Neutrophil (primary cell): ENCODE measurements at regions not wholly inside any gene's neighbourhood (a gene's known extent, or its start where the extent isn't known, plus 50 kb on each side); places are given as distances from the start of the nearest gene placed in this dataset.

Source experiments
- H3K27ac ChIP-seq: fragments of 200-600 bp; sonication (generic); 2 replicates; pipeline ENCODE4 v1.5.1; 2016; ENCODE audit warnings: mild to moderate bottlenecking, moderate library complexity
- H3K27me3 ChIP-seq: fragments of 200-600 bp; sonication (generic); 2 replicates; pipeline ENCODE4 v1.6.0; 2016; ENCODE audit warnings: mild to moderate bottlenecking
- H3K36me3 ChIP-seq: fragments of 200-600 bp; sonication (generic); 2 replicates; pipeline ENCODE4 v1.5.1; 2017
- H3K4me1 ChIP-seq, 2 experiments: fragments of 200-600 bp in 1 of 2; sonication (generic) in 1 of 2; 1 replicate in 1 of 2; 2 replicates in 1 of 2; pipeline versions ENCODE4 v1.5.1 to v1.6.1; 2013 to 2016; ENCODE audit warnings: low read depth in 1 of 2, low read length in 1 of 2, mild to moderate bottlenecking in 1 of 2, moderate library complexity in 1 of 2; ENCODE audit not compliant: control insufficient read depth in 1 of 2, insufficient read depth in 1 of 2
- H3K4me3 ChIP-seq, 2 experiments: fragments of 200-600 bp in 1 of 2; sonication (generic) in 1 of 2; 1 replicate in 1 of 2; 2 replicates in 1 of 2; pipeline ENCODE4 v1.5.1; 2013 to 2016; ENCODE audit warnings: low read depth in 1 of 2, low read length in 1 of 2, mild to moderate bottlenecking in 1 of 2, moderate library complexity in 1 of 2
- H3K9me3 ChIP-seq: fragments of 200-600 bp; sonication (generic); 2 replicates; pipeline ENCODE4 v1.5.1; 2016
- CTCF ChIP-seq: fragments of 200-600 bp; sonication (generic); IDR thresholded peaks from 2 replicates; pipeline ENCODE4 v1.5.1; 2016; ENCODE audit warnings: antibody characterized with exemption

DNA sequence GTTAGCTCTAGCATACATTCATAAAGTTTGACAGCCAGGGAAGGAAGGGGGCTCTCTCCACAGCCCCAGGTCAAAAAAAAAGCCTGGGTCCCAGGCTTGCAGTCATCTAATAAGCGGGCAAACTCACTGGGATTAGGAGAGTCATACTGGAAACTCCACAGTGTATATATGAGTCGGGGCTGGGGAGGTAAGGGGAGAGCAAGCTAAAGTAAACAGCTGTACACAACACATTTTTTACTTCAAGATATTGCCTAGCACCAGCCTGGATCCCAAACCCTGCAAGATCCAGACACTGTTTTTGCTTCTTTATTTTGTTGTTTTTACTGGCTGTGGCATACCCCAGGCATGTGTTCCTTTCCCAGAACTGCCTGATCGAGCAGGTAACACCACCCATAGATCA, 291.3 kb upstream of the TANK start:
- no peaks in the 10 kb centered on the region for H3K27me3 ChIP-seq
- no peak for TF ChIP-seq CTCF
- no peaks in the 10 kb centered on the region for H3K4me1 ChIP-seq
- no peaks in the 10 kb centered on the region for H3K9me3 ChIP-seq
- H3K4me3 ChIP-seq = no peak overlapping the region
- no peak overlapping the region for H3K27ac ChIP-seq
- no peaks in the 10 kb centered on the region for H3K36me3 ChIP-seq

- no peaks in the 10 kb centered on the region for H3K4me1 ChIP-seq
These were observed 290.8 kb upstream of the TANK start for GRCh38 chr2:160869411-160869810.

DNA sequence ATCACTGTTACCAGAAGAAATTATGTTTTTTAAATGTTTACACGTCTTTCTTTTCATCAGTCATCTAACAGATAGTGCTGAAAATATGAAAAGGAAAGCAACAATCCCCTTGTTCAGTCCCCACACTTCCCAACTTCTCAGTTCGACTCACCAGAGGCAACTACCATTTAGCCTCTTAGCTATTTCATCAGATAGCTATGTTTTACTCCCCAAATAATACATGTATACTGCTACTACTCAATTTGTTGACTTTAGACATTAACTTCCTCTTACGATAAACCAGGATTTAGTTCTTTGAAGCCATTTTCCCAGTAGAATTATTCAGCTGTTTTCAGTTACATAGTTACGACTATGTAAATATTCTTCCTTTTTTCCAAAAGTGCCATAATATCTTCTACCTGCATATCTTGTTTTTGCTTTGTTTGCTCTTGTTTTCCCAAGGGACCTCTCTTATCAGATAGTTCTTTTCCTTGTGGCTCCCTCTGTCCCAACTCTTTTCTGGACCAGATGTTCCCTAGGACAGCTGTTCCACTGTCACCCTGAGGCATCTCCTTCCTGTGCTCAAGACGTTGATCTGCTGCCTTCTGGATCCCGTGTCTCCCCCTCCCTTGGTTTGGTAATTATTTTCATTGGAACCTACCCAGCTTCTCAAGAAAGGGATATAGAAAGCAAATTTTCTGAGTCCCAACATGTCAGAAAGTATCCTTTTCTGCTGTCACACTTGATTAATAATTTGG, 289.3 kb upstream of the TANK start:
- no peak for TF ChIP-seq CTCF
- Histone ChIP-seq H3K27ac (no peak overlapping the region), H3K4me1 (no peaks in the 10 kb centered on the region), H3K36me3 (no peaks in the 10 kb centered on the region), H3K9me3 (no peaks in the 10 kb centered on the region), H3K4me3 (no peak overlapping the region), H3K27me3 (no peaks in the 10 kb centered on the region)

More at GRCh38 chr2:160869411-160869810, 290.8 kb upstream of the TANK start:
- no peaks in the 10 kb centered on the region for H3K36me3 ChIP-seq
- TF ChIP-seq CTCF = no peak
- H3K27ac ChIP-seq = no peak overlapping the region
- H3K27me3 ChIP-seq = no peaks in the 10 kb centered on the region
- no peaks in the 10 kb centered on the region for H3K9me3 ChIP-seq
- no peak overlapping the region for H3K4me3 ChIP-seq

- no peak for TF ChIP-seq CTCF
- Histone ChIP-seq H3K9me3 (no peaks in the 10 kb centered on the region), H3K27ac (no peak overlapping the region), H3K27me3 (no peaks in the 10 kb centered on the region), H3K4me1 (no peaks in the 10 kb centered on the region), H3K4me3 (no peak overlapping the region), H3K36me3 (no peaks in the 10 kb centered on the region)
These were observed 288.3 kb upstream of the TANK start for GRCh38 chr2:160871953-160872352.

GRCh38 chr2:160876029-160876428, 284.2 kb upstream of the TANK start:
- Histone ChIP-seq H3K36me3 (no peaks in the 10 kb centered on the region), H3K27ac (no peak overlapping the region), H3K9me3 (no peaks in the 10 kb centered on the region), H3K4me1 (peaks cover 1 to 8% of the 10 kb centered on the region in 2 experiments), H3K27me3 (no peaks in the 10 kb centered on the region), H3K4me3 (no peak overlapping the region)
- TF ChIP-seq CTCF = no peak
